Common myeloid progenitor, CD34-positive (primary cell): ENCODE measurements at regions not wholly inside any gene's neighbourhood (a gene's known extent, or its start where the extent isn't known, plus 50 kb on each side); places are given as distances from the start of the nearest gene placed in this dataset.

Experiments
- CTCF ChIA-PET: fragments of 350-600 bp; sonication (Branson Sonifier 250); formaldehyde crosslinking; loops from one replicate; lab custom pipeline; 2021; ENCODE audit warnings: antibody characterized with exemption; lab: Charles Lee
- POLR2A ChIA-PET: fragments of 350-600 bp; sonication (Branson Sonifier 250); formaldehyde crosslinking; loops from one replicate; lab custom pipeline; 2021; ENCODE audit warnings: antibody characterized with exemption; lab: Charles Lee
- DNase-seq, 3 donors: peaks; one replicate each; pipeline versions ENCODE4 v3.0.0 to v3.0.0-alpha.2; 2013
- H3K27ac ChIP-seq, 2 experiments: 1 replicate in 1 of 2; 2 replicates in 1 of 2; pipeline ENCODE4 v1.7.0; 2013; ENCODE audit warnings: inconsistent platforms in 2 of 2, low read length in 2 of 2, mild to moderate bottlenecking in 2 of 2, low read depth in 1 of 2, moderate library complexity in 1 of 2; ENCODE audit not compliant: severe bottlenecking in 2 of 2, insufficient read depth in 1 of 2, poor library complexity in 1 of 2
- H3K27me3 ChIP-seq, 5 experiments: replicated peaks in 2 of 5; 1 replicate in 3 of 5; 2 replicates in 2 of 5; pipeline versions ENCODE4 v1.6.1 to v1.7.0; 2013; ENCODE audit warnings: low read length in 4 of 5, mild to moderate bottlenecking in 2 of 5, moderate library complexity in 2 of 5, inconsistent platforms in 1 of 5; ENCODE audit not compliant: insufficient read depth in 5 of 5, control insufficient read depth in 4 of 5
- H3K36me3 ChIP-seq, 4 experiments: 1 replicate in 2 of 4; 2 replicates in 2 of 4; pipeline versions ENCODE4 v1.6.1 to v1.7.0; 2013; ENCODE audit warnings: low read length in 3 of 4, control low read depth in 1 of 4, mild to moderate bottlenecking in 1 of 4; ENCODE audit not compliant: control insufficient read depth in 4 of 4, insufficient read depth in 4 of 4
- H3K4me1 ChIP-seq, 4 experiments: 1 replicate in 3 of 4; 2 replicates in 1 of 4; pipeline versions ENCODE4 v1.6.1 to v1.7.1; 2013; ENCODE audit warnings: low read length in 3 of 4, mild to moderate bottlenecking in 3 of 4, control low read depth in 1 of 4, inconsistent platforms in 1 of 4, moderate library complexity in 1 of 4; ENCODE audit not compliant: control insufficient read depth in 4 of 4, insufficient read depth in 4 of 4; ENCODE audit errors: control extremely low read depth in 1 of 4
- H3K4me3 ChIP-seq, 7 experiments: 1 replicate in 4 of 7; 2 replicates in 3 of 7; pipeline versions ENCODE4 v1.5.1 to v1.7.0; 2013; ENCODE audit warnings: mild to moderate bottlenecking in 7 of 7, low read length in 6 of 7, moderate library complexity in 6 of 7, inconsistent platforms in 2 of 7, low read depth in 2 of 7, control low read depth in 1 of 7; ENCODE audit not compliant: insufficient read depth in 4 of 7, control insufficient read depth in 1 of 7; ENCODE audit errors: extremely low read depth in 1 of 7
- H3K9me3 ChIP-seq, 5 experiments: 1 replicate in 4 of 5; 2 replicates in 1 of 5; pipeline versions ENCODE4 v1.6.1 to v1.7.1; 2013; ENCODE audit warnings: low read length in 4 of 5, mild to moderate bottlenecking in 2 of 5, inconsistent platforms in 1 of 5, low read depth in 1 of 5, moderate library complexity in 1 of 5; ENCODE audit not compliant: control insufficient read depth in 4 of 5, insufficient read depth in 2 of 5; ENCODE audit errors: control extremely low read depth in 1 of 5
- WGBS: methylation state at CpG from one replicate; pipeline ENCODE4 v1.1.5; 2013; ENCODE audit not compliant: insufficient coverage; 5-methylcytosine and 5-hydroxymethylcytosine counted together

DNA sequence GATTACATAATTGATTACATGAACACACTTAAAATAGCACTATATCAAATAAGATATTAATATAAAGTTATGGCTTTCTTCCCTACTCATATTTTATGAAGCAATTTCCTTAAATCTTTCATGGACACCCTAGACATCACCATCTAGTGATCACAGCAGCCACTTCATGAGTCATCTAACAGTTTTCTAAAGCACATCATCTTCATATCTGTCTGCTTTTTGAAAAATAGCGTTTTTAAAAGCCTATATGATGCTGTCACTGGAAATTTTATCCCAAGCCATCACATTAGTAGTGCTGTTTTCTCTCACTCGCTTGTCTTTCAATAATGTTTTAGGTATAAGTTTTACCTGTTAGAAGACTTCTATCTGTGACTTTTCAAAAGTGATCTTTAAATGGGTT is 326.1 kb downstream of the SLITRK6 start:
- DNase-seq: no peak
- no peaks in the 10 kb centered on the region for H3K27me3 ChIP-seq
- POLR2A ChIA-PET: no interaction called here
- no peak overlapping the region for H3K27ac ChIP-seq
- no peaks in the 10 kb centered on the region for H3K9me3 ChIP-seq
- no peaks in the 10 kb centered on the region for H3K36me3 ChIP-seq
- 100% methylated on average over 1 of the region's 2 CpGs for WGBS
- H3K4me3 ChIP-seq: no peak overlapping the region
- H3K4me1 ChIP-seq: no peaks in the 10 kb centered on the region
- CTCF ChIA-PET: no interaction called here

DNA sequence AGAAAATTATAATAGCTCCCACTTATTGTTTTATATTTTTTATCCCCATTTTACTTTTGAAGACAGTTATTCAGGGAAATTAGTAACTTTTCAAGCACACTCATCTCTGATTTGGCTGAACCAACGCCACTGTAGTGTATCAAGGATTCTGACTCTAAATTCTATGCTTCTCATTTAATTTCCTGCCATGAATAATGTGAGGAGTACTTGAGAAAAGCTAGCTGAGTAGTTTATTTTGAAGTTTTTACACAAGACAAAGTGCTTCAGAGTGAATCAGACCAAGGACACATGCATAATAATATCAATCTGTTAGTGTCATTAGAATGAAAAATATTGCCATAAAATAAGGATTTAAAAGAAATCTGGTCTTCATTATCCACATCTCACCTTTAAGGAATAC is 329.9 kb downstream of the SLITRK6 start:
- Histone ChIP-seq H3K4me3 (no peak overlapping the region), H3K36me3 (no peaks in the 10 kb centered on the region), H3K4me1 (no peaks in the 10 kb centered on the region), H3K27ac (no peak overlapping the region), H3K27me3 (no peaks in the 10 kb centered on the region), H3K9me3 (no peaks in the 10 kb centered on the region)
- POLR2A ChIA-PET: no interaction called here
- CTCF ChIA-PET: no interaction called here
- WGBS: 100% methylated on average over 1 of the region's 1 CpG
- DNase-seq: no peak

GRCh38 chr13:85462792-85463425 is 336.3 kb downstream of the SLITRK6 start:
- H3K4me3 ChIP-seq: no peak overlapping the region

DNA sequence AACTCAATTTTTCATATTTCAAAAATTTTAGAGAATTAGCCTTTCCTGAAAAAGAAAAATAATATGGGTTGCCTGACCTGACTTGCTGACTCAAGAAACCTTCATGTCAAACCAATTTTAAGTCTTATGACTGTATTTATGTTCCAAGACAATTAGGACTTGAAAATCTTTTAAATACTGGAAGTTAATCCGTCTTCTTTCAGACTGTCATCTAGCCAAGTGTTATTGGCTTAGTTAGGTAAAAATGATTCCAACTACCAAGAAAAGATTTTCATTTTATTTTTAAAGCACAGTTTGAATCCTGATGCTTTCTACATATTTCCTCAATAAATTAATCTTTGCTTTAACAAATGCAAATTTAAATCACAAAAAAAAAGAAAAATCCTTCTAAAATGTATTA is 337.6 kb downstream of the SLITRK6 start:
- CTCF ChIA-PET: no interaction called here

More at GRCh38 chr13:85462792-85463425, 336.3 kb downstream of the SLITRK6 start:
- POLR2A ChIA-PET: no interaction called here
- no peaks in the 10 kb centered on the region for H3K27me3 ChIP-seq
- H3K9me3 ChIP-seq: peaks cover 0 to 3% (median 0%) of the 10 kb centered on the region in 5 experiments
- H3K4me1 ChIP-seq: no peaks in the 10 kb centered on the region
- CTCF ChIA-PET: interaction anchor here (0.9 kb wide), 1 partner anchor 11 kb away, joined by 3 read pairs; no protein-coding TSS in a partner anchor
- H3K27ac ChIP-seq: no peak overlapping the region
- DNase-seq: no peak
- WGBS: no CpG with 5 or more reads among the region's 3 CpGs
- no peaks in the 10 kb centered on the region for H3K36me3 ChIP-seq

GRCh38 chr13:85445534-85445933 is 353.7 kb downstream of the SLITRK6 start:
- H3K9me3 ChIP-seq: no peaks in the 10 kb centered on the region
- ChIA-PET CTCF (no interaction called here), POLR2A (no interaction called here)
- no peaks in the 10 kb centered on the region for H3K27me3 ChIP-seq
- no peak overlapping the region for H3K27ac ChIP-seq
- DNase-seq: no peak
- H3K4me1 ChIP-seq: no peaks in the 10 kb centered on the region
- no peak overlapping the region for H3K4me3 ChIP-seq
- no peaks in the 10 kb centered on the region for H3K36me3 ChIP-seq

More for the DNA sequence above, 337.6 kb downstream of the SLITRK6 start:
- no CpG with 5 or more reads among the region's 1 CpG for WGBS
- no peaks in the 10 kb centered on the region for H3K36me3 ChIP-seq
- H3K27ac ChIP-seq: no peak overlapping the region
- DNase-seq: no peak
- H3K4me3 ChIP-seq: no peak overlapping the region
- no peaks in the 10 kb centered on the region for H3K4me1 ChIP-seq
- H3K9me3 ChIP-seq: peaks cover 0 to 12% (median 3%) of the 10 kb centered on the region in 5 experiments
- POLR2A ChIA-PET: no interaction called here
- H3K27me3 ChIP-seq: no peaks in the 10 kb centered on the region

DNA sequence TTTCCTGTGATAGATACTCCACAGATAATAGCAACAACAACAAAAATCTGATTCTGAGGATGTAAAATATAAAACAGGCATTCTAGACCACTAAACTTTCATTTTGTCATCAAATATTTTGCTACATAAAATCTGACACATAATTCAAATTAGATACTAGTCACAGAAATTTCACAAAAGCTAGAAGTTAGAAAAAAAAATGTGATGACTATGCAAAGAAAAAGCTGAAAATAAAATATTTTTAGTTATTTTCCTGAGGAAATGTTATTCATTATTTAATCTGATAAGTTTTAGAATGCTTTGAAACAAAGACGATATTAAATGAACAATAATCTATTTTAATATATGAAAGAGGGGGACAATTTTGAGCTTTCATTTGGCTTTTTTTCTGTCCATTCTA is 357.2 kb downstream of the SLITRK6 start:
- WGBS: no CpG with 5 or more reads among the region's 1 CpG
- POLR2A ChIA-PET: no interaction called here
- H3K4me1 ChIP-seq: no peaks in the 10 kb centered on the region

GRCh38 chr13:85441364-85441763 is 357.9 kb downstream of the SLITRK6 start:
- H3K36me3 ChIP-seq: no peaks in the 10 kb centered on the region
- CTCF ChIA-PET: no interaction called here
- H3K4me3 ChIP-seq: no peak overlapping the region
- WGBS: 91% methylated on average over 12 of the region's 12 CpGs
- no peak overlapping the region for H3K27ac ChIP-seq
- no peaks in the 10 kb centered on the region for H3K27me3 ChIP-seq
- POLR2A ChIA-PET: no interaction called here
- DNase-seq: no peak
- no peaks in the 10 kb centered on the region for H3K4me1 ChIP-seq
- no peaks in the 10 kb centered on the region for H3K9me3 ChIP-seq

More for the DNA sequence above, 357.2 kb downstream of the SLITRK6 start:
- H3K4me3 ChIP-seq: no peak overlapping the region
- CTCF ChIA-PET: no interaction called here
- no peak for DNase-seq
- no peaks in the 10 kb centered on the region for H3K9me3 ChIP-seq
- H3K27me3 ChIP-seq: no peaks in the 10 kb centered on the region
- no peaks in the 10 kb centered on the region for H3K36me3 ChIP-seq
- no peak overlapping the region for H3K27ac ChIP-seq
